KMS-11 (cell line): ENCODE measurements at regions not wholly inside any gene's neighbourhood (a gene's known extent, or its start where the extent isn't known, plus 50 kb on each side); places are given as distances from the start of the nearest gene placed in this dataset.

ENCODE experiments used
- H2AFZ ChIP-seq: fragments of 200-600 bp; sonication (generic); 2 replicates; pipeline ENCODE4 v1.6.1; 2016; ENCODE audit warnings: antibody characterized with exemption, mixed run types, low read depth
- H3K27ac ChIP-seq: fragments of 200-600 bp; sonication (generic); 2 replicates; pipeline ENCODE4 v1.6.1; 2016; ENCODE audit warnings: mild to moderate bottlenecking, mixed run types
- H3K27me3 ChIP-seq: fragments of 200-600 bp; sonication (generic); 2 replicates; pipeline ENCODE4 v1.6.1; 2017; ENCODE audit warnings: mild to moderate bottlenecking, low read depth, mixed run types, moderate library complexity; ENCODE audit not compliant: insufficient read depth
- H3K36me3 ChIP-seq: fragments of 200-600 bp; sonication (generic); 2 replicates; pipeline ENCODE4 v1.6.1; 2017; ENCODE audit warnings: mild to moderate bottlenecking, mixed run types; ENCODE audit not compliant: insufficient read depth
- H3K4me1 ChIP-seq: fragments of 200-600 bp; sonication (generic); 2 replicates; pipeline ENCODE4 v1.6.1; 2016; ENCODE audit warnings: mild to moderate bottlenecking, low read depth, mixed run types; ENCODE audit not compliant: poor library complexity, severe bottlenecking
- H3K4me2 ChIP-seq: fragments of 200-600 bp; sonication (generic); 2 replicates; pipeline ENCODE4 v1.7.0; 2016; ENCODE audit warnings: mild to moderate bottlenecking, mixed run types
- H3K4me3 ChIP-seq: fragments of 200-600 bp; sonication (generic); IDR thresholded peaks from 2 replicates; pipeline ENCODE4 v1.6.1; 2017; ENCODE audit warnings: low read depth, low read length, mixed read lengths; ENCODE audit not compliant: insufficient read depth
- H3K79me2 ChIP-seq: fragments of 200-600 bp; sonication (generic); 2 replicates; pipeline ENCODE4 v1.6.1; 2016; ENCODE audit warnings: low read depth, mixed run types; ENCODE audit not compliant: insufficient read depth
- H3K9ac ChIP-seq: fragments of 200-600 bp; sonication (generic); 2 replicates; pipeline ENCODE4 v1.6.1; 2016; ENCODE audit warnings: mild to moderate bottlenecking, mixed run types
- H4K20me1 ChIP-seq: fragments of 200-600 bp; sonication (generic); 2 replicates; pipeline ENCODE4 v1.6.1; 2016; ENCODE audit warnings: mild to moderate bottlenecking, mixed run types; ENCODE audit not compliant: insufficient read depth
- TF ChIP-seq, protein P1 (sequence below): fragments of 200-600 bp; sonication (generic); conservative IDR thresholded peaks from 2 replicates; pipeline ENCODE4 v1.6.1; 2017; ENCODE audit warnings: low read depth, mild to moderate bottlenecking, antibody characterized with exemption, low read length, moderate library complexity, mixed read lengths

DNA sequence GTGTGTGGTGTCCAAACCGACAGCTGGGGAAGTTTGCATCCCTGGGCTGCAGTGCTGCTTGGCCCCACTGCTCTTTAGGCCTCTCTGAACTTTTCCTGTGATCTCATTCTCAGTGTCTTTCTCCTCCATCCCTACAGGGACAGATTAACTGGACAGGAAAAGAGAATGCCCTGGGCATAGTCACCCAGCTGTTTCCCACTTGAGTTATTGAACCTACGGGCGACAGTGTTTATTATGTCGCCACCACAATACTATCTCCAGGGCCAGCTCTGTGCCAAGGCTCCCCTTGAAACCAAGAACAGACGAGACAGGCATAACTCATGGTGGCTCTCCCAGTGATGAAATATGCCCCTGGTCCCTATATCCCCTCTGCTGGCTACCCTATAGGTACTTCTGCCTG lies 147.8 kb upstream of the EPHA7 start:
- no peaks in the 10 kb centered on the region for H3K27me3 ChIP-seq
- H4K20me1 ChIP-seq = no peaks in the 10 kb centered on the region
- no peak overlapping the region for H3K4me2 ChIP-seq
- no peak overlapping the region for H2AFZ ChIP-seq
- no peaks in the 10 kb centered on the region for H3K4me1 ChIP-seq
- H3K27ac ChIP-seq = no peak overlapping the region
- H3K9ac ChIP-seq = no peak overlapping the region
- no peaks in the 10 kb centered on the region for H3K79me2 ChIP-seq
- H3K4me3 ChIP-seq = no peak overlapping the region
- H3K36me3 ChIP-seq = no peaks in the 10 kb centered on the region
- TF ChIP-seq, protein P1, sequence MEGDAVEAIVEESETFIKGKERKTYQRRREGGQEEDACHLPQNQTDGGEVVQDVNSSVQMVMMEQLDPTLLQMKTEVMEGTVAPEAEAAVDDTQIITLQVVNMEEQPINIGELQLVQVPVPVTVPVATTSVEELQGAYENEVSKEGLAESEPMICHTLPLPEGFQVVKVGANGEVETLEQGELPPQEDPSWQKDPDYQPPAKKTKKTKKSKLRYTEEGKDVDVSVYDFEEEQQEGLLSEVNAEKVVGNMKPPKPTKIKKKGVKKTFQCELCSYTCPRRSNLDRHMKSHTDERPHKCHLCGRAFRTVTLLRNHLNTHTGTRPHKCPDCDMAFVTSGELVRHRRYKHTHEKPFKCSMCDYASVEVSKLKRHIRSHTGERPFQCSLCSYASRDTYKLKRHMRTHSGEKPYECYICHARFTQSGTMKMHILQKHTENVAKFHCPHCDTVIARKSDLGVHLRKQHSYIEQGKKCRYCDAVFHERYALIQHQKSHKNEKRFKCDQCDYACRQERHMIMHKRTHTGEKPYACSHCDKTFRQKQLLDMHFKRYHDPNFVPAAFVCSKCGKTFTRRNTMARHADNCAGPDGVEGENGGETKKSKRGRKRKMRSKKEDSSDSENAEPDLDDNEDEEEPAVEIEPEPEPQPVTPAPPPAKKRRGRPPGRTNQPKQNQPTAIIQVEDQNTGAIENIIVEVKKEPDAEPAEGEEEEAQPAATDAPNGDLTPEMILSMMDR = no peak

DNA sequence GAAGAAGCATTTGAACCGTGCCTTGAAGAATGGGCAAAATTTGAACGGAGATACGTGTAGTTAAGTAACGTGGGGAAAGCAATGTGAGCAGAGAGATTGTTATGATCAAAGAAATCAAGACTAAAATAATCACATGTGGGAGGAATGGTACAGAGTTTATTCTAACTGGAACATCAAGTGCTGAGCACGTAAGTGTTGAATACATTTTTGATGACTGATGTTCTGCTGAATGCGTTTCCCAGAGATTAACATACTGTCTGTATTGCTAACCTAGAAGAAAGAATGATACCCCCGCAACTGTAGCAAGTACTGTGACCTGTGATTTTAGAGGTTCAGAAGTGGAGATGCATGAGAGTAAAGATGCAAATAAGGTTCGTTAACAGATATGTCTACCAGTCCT lies 146.9 kb upstream of the EPHA7 start:
- H3K79me2 ChIP-seq = no peaks in the 10 kb centered on the region
- no peaks in the 10 kb centered on the region for H4K20me1 ChIP-seq
- H3K4me3 ChIP-seq = no peak overlapping the region
- TF ChIP-seq, protein P1 = no peak
- H3K27ac ChIP-seq = no peak overlapping the region
- H3K4me2 ChIP-seq = no peak overlapping the region
- H3K4me1 ChIP-seq = no peaks in the 10 kb centered on the region
- no peak overlapping the region for H3K9ac ChIP-seq
- H2AFZ ChIP-seq = no peak overlapping the region
- H3K27me3 ChIP-seq = no peaks in the 10 kb centered on the region
- no peaks in the 10 kb centered on the region for H3K36me3 ChIP-seq

DNA sequence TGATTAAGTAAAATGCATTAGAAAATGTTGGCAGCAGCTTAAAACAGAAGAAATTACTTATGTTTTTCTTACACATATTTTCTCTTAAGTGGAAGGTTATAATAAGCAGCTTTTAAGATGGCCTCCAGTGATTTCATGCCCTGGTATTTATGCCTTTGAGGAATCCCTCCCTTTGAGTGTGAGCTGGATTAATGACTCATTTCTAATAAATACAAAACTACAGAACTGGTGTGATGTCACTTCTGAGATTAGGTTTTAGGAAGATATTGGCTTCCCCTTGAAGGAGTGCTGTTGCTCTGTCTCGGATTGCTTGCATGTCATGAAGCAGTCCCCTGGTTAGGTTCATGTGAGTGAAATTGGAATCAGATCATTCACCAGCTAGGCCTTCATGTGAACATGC lies 143.2 kb upstream of the EPHA7 start:
- H3K9ac ChIP-seq = no peak overlapping the region
- H3K27ac ChIP-seq = no peak overlapping the region
- H3K4me3 ChIP-seq = no peak overlapping the region
- no peak overlapping the region for H3K4me2 ChIP-seq
- no peaks in the 10 kb centered on the region for H3K27me3 ChIP-seq
- no peaks in the 10 kb centered on the region for H3K79me2 ChIP-seq
- no peak overlapping the region for H2AFZ ChIP-seq
- H4K20me1 ChIP-seq = no peaks in the 10 kb centered on the region
- H3K4me1 ChIP-seq = no peaks in the 10 kb centered on the region
- TF ChIP-seq, protein P1 = no peak
- H3K36me3 ChIP-seq = no peaks in the 10 kb centered on the region

DNA sequence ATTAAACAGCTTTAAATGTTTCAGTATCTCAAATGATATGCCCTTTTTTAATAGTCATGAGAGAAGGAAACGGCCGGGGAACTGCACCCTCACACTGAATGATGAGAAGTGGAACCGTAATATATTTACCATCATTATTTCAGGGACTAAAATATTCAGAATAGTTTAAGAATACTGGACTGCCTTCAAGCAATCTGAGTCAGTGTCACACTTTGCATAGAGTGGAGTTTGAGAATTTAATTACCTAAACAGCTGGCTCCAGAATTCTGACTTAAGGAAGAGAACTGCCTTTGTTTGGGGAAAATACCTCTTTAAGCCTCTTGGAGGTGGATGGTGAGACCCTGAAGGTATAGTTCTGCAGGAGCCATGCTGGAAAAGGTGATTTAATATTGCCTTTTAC lies 135.9 kb upstream of the EPHA7 start:
- Histone ChIP-seq H4K20me1 (no peaks in the 10 kb centered on the region), H3K79me2 (no peaks in the 10 kb centered on the region), H2AFZ (no peak overlapping the region), H3K4me2 (no peak overlapping the region), H3K27me3 (no peaks in the 10 kb centered on the region), H3K27ac (no peak overlapping the region), H3K4me1 (no peaks in the 10 kb centered on the region), H3K9ac (no peak overlapping the region), H3K4me3 (no peak overlapping the region), H3K36me3 (no peaks in the 10 kb centered on the region)
- TF ChIP-seq, protein P1 = no peak

DNA sequence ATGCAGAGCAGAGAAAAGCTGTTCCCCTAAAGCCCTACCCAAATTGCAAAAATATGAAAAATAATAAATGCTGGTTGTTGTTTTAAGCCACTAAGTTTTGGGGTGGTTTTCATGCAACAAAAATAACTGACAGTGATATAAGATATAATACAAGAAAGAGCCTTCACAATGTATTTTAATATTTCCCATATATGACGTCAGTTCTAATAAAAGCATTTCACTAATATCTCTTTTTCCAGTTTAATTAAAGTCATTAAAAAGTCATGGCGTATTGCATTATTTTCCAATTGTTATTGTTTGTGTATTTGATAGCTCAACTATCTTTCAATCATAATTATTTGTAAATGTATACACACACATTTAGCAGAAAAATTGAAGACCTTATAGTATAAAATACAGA lies 134.7 kb upstream of the EPHA7 start:
- Histone ChIP-seq H3K4me2 (no peak overlapping the region), H2AFZ (no peak overlapping the region), H3K27me3 (no peaks in the 10 kb centered on the region), H3K9ac (no peak overlapping the region), H3K27ac (no peak overlapping the region), H3K4me3 (no peak overlapping the region), H3K79me2 (no peaks in the 10 kb centered on the region), H4K20me1 (no peaks in the 10 kb centered on the region), H3K36me3 (no peaks in the 10 kb centered on the region), H3K4me1 (no peaks in the 10 kb centered on the region)
- TF ChIP-seq, protein P1 = no peak
